ENCODE measurements at regions not wholly inside any gene's neighbourhood (a gene's known extent, or its start where the extent isn't known, plus 50 kb on each side); places are given as distances from the start of the nearest gene placed in this dataset.

- Histone ChIP-seq H3K27me3 (ENCODE audit: control insufficient read depth, insufficient read depth, low read length) (no peaks in the 10 kb centered on the region), H3K36me3 (ENCODE audit: control insufficient read depth, insufficient read depth, low read length) (no peaks in the 10 kb centered on the region), H3K4me3 (ENCODE audit: low read depth, low read length) (no peak overlapping the region)
- no peak for TF ChIP-seq CTCF (IDR thresholded peaks at IDR 0.05; ENCODE audit: insufficient read depth, low read length, poor library complexity, severe bottlenecking)
- no peak for DNase-seq (ENCODE audit: low read depth)
These were observed 176.1 kb upstream of the TNP1 start for GRCh38 chr2:217035967-217036366.

DNA sequence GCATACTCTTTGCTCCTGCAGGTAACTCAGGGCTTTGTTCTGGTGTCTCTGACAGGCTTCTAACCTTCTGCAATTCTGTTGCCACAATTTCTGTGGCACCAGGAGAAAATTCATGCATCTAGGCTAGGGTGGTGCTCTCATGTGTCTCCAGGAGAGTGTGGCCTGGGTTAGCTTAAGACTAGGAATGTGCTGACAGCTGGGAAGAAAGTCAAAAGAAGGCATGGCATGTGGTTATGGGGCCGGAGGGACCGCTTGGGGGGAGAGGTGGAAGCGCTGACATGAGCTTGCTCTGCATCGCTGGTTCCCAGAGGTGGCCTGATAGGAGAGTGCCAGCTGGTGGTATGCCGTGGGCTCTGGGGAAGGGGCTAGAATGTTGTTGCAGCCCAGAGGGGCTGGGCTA is 173.3 kb upstream of the TNP1 start:
- H3K27me3 ChIP-seq (ENCODE audit: control insufficient read depth, insufficient read depth, low read length) = no peaks in the 10 kb centered on the region
- no peaks in the 10 kb centered on the region for H3K36me3 ChIP-seq (ENCODE audit: control insufficient read depth, insufficient read depth, low read length)
- DNase-seq (ENCODE audit: low read depth) = no peak
- TF ChIP-seq CTCF (IDR thresholded peaks at IDR 0.05; ENCODE audit: insufficient read depth, low read length, poor library complexity, severe bottlenecking) = no peak
- H3K4me3 ChIP-seq (ENCODE audit: low read depth, low read length) = no peak overlapping the region

GRCh38 chr2:217031445-217031844 is 171.6 kb upstream of the TNP1 start:
- no peak for DNase-seq (ENCODE audit: low read depth)
- Histone ChIP-seq H3K36me3 (ENCODE audit: control insufficient read depth, insufficient read depth, low read length) (no peaks in the 10 kb centered on the region), H3K27me3 (ENCODE audit: control insufficient read depth, insufficient read depth, low read length) (no peaks in the 10 kb centered on the region), H3K4me3 (ENCODE audit: low read depth, low read length) (no peak overlapping the region)
- no peak for TF ChIP-seq CTCF (IDR thresholded peaks at IDR 0.05; ENCODE audit: insufficient read depth, low read length, poor library complexity, severe bottlenecking)

DNA sequence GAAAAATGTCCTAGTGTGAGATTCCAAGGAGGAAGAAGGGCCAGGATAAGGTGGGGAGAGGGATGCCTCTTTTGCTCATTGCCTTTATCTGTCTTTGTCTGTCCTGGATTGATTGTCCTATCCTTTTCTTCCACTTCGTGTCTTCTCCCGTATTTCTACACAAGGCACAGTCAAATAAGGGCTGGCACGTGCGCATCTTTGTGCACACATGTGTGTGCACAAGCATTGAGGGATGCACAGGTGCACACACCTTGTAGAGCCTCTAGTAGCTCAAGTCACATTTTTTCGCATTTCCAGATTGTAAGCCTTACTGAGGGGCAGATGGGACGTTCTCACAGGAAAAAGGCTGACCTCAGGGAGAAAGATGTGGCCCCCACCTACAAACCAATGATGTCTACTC is 170.2 kb upstream of the TNP1 start:
- no peak for TF ChIP-seq CTCF (IDR thresholded peaks at IDR 0.05; ENCODE audit: insufficient read depth, low read length, poor library complexity, severe bottlenecking)
- no peaks in the 10 kb centered on the region for H3K36me3 ChIP-seq (ENCODE audit: control insufficient read depth, insufficient read depth, low read length)
- DNase-seq (ENCODE audit: low read depth) = no peak
- no peaks in the 10 kb centered on the region for H3K27me3 ChIP-seq (ENCODE audit: control insufficient read depth, insufficient read depth, low read length)
- no peak overlapping the region for H3K4me3 ChIP-seq (ENCODE audit: low read depth, low read length)

DNA sequence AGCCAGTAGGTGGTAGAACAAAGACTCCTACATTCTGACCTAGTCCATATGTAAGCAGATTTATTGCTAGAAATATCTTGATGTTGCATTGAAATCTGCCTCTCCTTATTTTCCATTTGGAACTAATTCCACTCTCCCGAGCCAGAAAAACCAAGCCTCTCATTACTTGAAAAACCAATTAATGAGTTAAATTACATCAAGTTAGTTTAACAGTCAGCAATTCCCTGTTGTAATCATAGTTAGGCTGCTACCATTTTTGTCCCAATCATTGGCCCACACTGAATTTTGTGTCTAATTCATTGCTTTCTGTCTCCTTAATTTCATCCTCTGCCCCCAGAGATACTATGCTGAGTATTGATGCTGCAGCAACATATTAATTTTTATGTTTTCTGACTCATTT is 168.3 kb upstream of the TNP1 start:
- no peak for TF ChIP-seq CTCF (IDR thresholded peaks at IDR 0.05; ENCODE audit: insufficient read depth, low read length, poor library complexity, severe bottlenecking)
- no peak overlapping the region for H3K4me3 ChIP-seq (ENCODE audit: low read depth, low read length)

DNA sequence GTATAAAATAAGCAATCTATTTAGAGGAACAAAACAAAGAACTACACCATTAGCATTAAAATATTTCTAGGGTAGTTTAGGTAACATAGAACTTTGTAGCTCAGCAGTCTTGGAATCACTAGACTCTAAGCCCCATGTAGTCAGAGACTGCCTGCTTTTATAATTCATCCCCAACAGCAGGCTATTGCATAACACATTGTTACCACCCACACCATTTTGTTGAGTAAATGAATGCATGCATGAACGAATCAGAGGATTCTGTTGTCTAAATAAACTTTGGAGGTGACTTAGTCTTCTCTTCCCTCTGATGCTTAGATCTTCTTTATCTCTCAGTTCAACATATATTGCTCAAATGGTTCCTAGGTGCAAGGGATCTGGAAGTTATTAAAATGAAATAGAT is 167.6 kb upstream of the TNP1 start:
- H3K27me3 ChIP-seq (ENCODE audit: control insufficient read depth, insufficient read depth, low read length) = no peaks in the 10 kb centered on the region
- no peak overlapping the region for H3K4me3 ChIP-seq (ENCODE audit: low read depth, low read length)
- DNase-seq (ENCODE audit: low read depth) = no peak
- no peak for TF ChIP-seq CTCF (IDR thresholded peaks at IDR 0.05; ENCODE audit: insufficient read depth, low read length, poor library complexity, severe bottlenecking)
- H3K36me3 ChIP-seq (ENCODE audit: control insufficient read depth, insufficient read depth, low read length) = no peaks in the 10 kb centered on the region

More for the DNA sequence above, 168.3 kb upstream of the TNP1 start:
- Histone ChIP-seq H3K36me3 (ENCODE audit: control insufficient read depth, insufficient read depth, low read length) (no peaks in the 10 kb centered on the region), H3K27me3 (ENCODE audit: control insufficient read depth, insufficient read depth, low read length) (no peaks in the 10 kb centered on the region)
- DNase-seq (ENCODE audit: low read depth) = no peak
